ENCODE measurements at regions not wholly inside any gene's neighbourhood (a gene's known extent, or its start where the extent isn't known, plus 50 kb on each side); places are given as distances from the start of the nearest gene placed in this dataset.
A peak's percentile ranks its signal among the peaks of the same experiment; 100 is the strongest.
"Not testable (repeated sequence)": the region's sequence is repeated elsewhere in the genome, so short reads cannot be mapped to it uniquely, and the experiment has no call there.

DNA sequence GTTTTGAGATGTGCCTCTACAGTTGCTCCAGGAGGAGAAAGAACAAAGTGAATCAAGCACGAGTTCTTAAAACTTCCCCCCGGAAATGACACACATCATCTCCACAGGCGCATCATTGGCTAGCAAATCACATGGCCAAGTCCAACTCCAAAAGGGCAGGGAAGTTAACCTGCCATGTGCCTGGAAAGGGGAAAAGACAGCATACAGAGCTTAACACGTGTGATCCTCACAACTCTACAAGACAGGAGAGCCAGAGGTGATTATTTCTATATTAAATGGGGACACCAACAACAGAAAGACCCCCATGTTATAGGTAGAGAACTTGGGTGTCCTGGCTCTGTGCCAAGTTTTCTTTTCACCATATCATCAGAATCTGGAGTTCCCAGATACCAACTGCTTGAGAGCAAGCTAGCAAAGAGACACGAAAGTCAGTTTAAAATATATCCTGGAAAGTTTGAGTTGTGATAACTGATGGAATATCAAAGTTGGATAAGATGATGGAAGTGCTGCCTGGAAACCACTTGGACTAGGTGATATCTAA, 871.1 kb downstream of the UQCRFS1 start:
- no peak for DNase-seq

- DNase-seq: no peak
Measured at GRCh38 chr19:28334419-28334818, 878.5 kb downstream of the UQCRFS1 start.

DNA sequence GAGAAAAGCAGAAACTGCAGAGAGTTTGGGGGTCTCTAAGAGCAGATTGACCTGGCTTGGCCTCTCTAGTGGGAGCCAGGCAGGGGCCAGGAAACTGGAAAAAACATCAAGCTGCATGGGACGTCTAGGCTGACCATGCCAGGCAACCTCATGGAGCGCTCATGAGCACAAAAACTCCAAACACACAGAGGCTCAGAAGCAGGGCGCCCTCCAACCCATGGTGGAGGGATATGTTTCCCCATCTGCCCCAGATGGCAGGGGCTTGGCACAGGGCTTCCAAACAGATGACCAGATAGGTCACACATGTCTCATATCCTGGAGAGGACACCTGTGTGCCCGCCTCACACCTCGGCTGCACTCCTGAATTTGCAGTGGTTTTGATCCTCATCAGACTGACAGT, 879.0 kb downstream of the UQCRFS1 start:
- DNase-seq: no peak

DNA sequence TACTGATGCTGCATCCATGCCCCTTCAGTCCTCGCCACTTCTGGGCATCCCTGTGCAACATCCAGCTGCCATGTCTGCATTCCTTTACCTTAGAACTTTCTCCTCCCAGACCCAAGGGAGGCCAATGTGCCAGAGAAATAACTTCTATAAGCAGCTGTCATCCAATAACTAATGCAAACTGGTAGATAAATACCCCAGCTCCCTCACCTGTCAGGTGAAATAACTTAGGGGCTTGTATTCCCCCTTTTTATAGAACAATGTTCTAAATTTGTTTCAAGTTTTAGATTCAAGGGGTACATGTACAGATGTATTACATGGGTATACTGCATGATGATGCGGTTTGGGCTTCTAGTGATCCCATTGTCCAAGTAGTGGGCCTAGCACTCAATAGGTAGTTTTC, 880.1 kb downstream of the UQCRFS1 start:
- no peak for DNase-seq

- DNase-seq: no peak
Measured at GRCh38 chr19:28332351-28332750, 880.6 kb downstream of the UQCRFS1 start.

DNA sequence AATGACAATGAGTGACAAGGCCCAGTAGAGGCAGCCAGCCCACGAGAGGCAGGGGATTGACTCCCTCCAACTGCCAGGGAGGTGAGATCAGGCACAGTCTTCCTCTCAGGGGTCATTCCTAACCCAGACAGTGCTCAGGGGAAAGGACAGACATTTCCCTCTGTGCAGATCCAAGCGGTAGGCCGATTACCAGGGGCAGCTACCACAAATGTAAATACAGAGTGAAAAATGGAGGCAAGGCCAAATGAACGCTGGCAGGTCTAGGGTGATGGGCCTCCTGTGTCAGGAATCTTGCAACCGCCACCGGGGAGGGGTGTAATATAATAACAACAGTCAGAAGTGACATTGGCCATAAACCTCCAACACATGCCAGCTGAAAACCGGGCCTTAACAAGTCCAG, 881.4 kb downstream of the UQCRFS1 start:
- DNase-seq: no peak

DNA sequence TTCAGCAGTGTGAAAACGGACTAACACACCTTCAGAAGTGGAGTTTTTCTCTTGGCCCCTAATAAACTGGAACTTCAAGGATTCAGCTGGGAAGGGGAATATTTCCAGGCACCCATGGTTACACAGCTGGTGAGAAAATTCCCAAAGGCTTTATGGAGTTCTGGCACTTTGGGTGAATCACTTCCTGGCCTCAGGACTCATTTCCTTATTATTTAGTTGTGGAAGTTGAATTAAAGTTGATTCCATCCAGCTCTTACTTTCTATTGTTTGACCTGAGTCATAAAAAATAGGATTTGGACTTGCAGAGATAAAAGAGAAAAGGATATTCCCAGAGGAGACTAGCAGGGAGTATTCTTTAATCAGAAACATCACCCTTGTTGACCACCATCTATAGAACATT, 882.1 kb downstream of the UQCRFS1 start:
- no peak for DNase-seq

- DNase-seq: no peak
Measured at GRCh38 chr19:28329429-28329828, 883.5 kb downstream of the UQCRFS1 start.

DNA sequence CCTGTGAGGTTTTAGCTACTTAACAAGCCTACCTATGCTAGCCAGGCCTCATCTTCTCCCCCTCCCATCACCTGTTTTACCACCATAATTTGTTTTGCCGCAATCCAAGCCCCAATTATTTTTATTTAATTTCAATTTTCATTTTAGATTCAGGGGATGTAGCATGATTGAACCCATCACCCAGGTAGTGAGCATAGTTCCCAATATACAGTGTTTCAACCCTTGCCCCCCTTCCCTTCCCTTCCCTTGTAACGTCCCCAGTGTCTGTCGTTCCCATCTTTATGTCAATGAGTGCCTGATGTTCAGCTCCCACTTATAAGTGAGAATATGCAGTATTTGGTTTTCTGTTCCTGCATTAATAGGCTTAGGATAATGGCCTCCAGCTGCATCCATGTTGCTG, 885.0 kb downstream of the UQCRFS1 start:
- DNase-seq: no peak

GRCh38 chr19:28326746-28327145, 886.2 kb downstream of the UQCRFS1 start:
- DNase-seq: no peak

DNA sequence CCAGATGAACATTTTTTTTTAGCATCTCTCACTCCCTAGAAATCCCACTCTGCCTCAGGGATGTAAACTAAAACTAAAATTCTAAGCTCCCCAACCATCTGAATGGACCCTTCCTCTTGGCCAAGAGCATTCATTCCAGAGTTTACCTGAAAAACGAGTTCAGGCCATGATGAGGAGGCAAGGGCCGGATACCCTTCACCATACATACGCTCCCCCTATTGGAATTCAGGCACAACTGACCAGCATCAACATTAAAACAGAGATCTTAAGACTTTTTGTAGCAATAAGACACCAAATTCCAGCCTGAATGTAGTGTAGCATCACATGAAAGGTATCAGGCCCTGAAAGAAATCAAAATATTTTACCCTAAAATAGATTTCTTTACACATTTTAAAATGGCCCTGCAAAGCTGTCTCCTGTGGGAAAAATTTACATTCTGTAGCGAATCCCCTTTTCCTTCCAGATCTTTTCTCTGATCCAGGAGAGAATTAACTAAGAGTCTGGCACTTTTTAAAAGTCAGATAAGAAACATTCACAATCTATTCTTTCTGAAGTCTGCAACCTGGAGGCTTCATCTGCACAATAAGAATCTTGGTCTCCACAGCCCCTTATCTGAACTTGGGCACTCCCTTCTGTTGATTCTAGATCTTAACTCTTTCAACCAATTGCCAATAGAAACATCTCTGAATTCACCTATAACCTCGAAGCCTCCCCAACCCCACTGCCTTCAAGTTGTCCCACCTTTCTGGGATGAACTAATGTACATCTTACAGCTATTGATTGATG, 888.5 kb downstream of the UQCRFS1 start:
- DNase-seq: no peak

GRCh38 chr19:28322945-28323344, 890.0 kb downstream of the UQCRFS1 start:
- DNase-seq: no peak

GRCh38 chr19:28322491-28322890, 890.5 kb downstream of the UQCRFS1 start:
- DNase-seq: no peak

DNA sequence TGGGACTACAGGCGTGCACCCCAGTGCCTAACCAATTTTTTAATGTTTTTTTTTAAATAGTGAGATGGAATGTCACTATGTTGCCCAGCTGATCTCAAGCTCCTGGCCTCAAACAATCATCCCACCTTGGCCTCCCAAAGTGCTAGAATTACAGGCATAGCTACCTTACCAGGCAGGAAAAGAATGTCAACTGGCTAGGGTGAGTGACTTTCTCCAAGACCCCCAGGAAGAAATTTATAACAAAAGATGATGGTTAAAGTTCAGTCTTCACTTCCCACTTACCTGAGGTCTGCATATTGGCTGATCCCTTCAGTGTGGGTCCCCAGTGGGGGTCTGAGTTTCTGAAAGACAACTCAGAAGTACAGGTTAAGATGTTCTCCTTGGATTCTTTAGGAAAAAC, 893.0 kb downstream of the UQCRFS1 start:
- no peak for DNase-seq

DNA sequence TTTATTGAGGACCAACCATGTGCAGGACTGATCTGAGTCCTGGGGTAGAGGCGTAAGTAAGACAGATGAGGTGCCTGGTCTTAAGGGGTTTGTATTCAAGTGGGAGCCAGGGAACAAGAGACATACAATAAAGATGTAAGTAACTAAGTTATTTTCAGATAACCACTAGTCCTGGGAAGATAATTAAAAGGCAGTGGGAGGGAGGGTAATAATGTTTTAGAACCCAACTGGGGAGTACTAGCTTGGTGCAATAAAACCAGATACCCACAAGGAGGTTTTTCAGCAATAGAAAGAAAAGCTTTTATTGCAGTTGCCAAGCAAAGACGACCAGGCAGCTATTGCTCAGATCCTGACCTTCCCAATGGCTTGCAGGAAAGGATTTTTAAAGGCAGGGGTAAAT, 893.7 kb downstream of the UQCRFS1 start:
- DNase-seq: no peak

DNA sequence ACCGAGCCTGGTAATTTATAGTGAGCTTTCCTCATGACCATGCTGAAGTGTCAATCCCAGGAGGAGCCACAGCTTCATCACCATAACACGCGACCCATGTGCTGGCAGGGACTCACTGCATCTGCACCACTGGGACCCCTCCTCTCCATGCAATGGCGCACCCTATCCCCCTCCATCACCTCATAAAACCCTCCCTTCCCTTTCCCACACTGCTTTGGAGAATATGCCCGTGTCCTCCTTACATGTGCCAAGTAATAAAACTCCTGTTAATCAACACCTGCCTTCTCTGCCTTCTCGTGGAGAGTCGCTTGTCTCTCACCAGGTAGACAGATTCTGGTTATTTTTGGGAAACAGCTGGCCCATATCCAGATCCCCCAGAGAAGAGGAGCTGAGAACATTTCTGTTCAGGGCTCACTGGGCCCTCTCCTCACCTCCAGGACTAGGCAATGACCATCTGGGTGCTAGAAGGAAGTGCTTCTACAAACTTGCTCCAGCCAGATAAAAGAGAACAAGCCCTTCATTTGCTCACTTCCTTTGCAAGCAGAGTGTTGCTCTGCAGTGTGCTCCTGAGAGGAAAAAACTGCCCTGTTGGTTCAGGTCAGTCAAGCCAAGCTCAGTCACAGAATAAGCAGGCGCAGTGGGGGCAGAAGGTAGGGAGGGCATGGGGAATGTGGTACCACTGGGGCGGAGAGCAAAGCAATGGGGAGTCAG, 894.3 kb downstream of the UQCRFS1 start:
- DNase-seq: no peak

GRCh38 chr19:28316464-28316863, 896.5 kb downstream of the UQCRFS1 start:
- DNase-seq: no peak

DNA sequence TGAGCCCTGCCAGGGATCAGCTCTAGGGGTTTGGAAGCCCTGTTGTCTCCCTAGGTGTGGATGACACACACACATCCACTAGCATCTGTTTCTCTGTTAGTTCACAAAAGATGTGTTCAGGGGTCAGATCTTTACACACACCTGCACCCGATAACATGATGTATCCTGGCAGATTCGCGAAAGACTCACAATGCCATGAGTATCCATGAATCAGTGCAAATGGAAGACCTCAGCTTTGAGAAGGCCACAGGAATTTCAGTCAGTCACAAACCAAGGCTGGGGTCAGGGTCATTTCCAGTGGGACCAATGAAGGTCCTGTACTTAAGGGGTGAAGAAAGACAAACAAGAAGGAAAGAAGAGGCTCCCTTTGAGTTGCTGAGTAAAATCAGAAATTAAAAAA, 898.2 kb downstream of the UQCRFS1 start:
- DNase-seq: no peak

- no peak for DNase-seq
Measured at GRCh38 chr19:28314287-28314686, 898.7 kb downstream of the UQCRFS1 start.

GRCh38 chr19:28313633-28314032, 899.3 kb downstream of the UQCRFS1 start:
- DNase-seq: peak in 1 of 56 donors; percentile 8

GRCh38 chr19:28312269-28312668, 900.7 kb downstream of the UQCRFS1 start:
- no peak for DNase-seq

GRCh38 chr19:28310829-28311228, 902.1 kb downstream of the UQCRFS1 start:
- DNase-seq: not testable (repeated sequence)

- DNase-seq: no peak
Measured at GRCh38 chr19:28309070-28309469, 903.9 kb downstream of the UQCRFS1 start.

Measured in amygdala (tissue), 56 donors.